ENCODE measurements at regions not wholly inside any gene's neighbourhood (a gene's known extent, or its start where the extent isn't known, plus 50 kb on each side); places are given as distances from the start of the nearest gene placed in this dataset.

GRCh38 chr10:24041034-24041433 is 167.9 kb upstream of the KIAA1217 start:
- no peak overlapping the region for H3K27ac Mint-ChIP-seq
- WGBS, 2 experiments (ENCODE audit: insufficient coverage in 1 of 2, insufficient read length in 1 of 2), result 94% methylated on average over 2 to 3 of the region's 3 CpGs

GRCh38 chr10:24041834-24042233 is 167.1 kb upstream of the KIAA1217 start:
- no peak for TF ChIP-seq CTCF (conservative IDR thresholded peaks at IDR 0.05)
- 88 to 89% methylated on average over 4 to 8 of the region's 8 CpGs for WGBS, 2 experiments (ENCODE audit: insufficient coverage in 1 of 2, insufficient read length in 1 of 2)
- Histone ChIP-seq H3K4me3 (ENCODE audit: low read length) (no peak overlapping the region), H3K4me1 (ENCODE audit: control insufficient read depth, insufficient read depth, low read length) (no peaks in the 10 kb centered on the region), H3K27ac (ENCODE audit: low read depth, low read length) (no peak overlapping the region), H3K27me3 (ENCODE audit: control insufficient read depth, insufficient read depth, low read length, poor library complexity, severe bottlenecking) (no peaks in the 10 kb centered on the region), H3K9me3 (ENCODE audit: control insufficient read depth, low read length) (no peaks in the 10 kb centered on the region), H3K9ac (ENCODE audit: extremely low read depth, low read length, poor library complexity, severe bottlenecking) (no peak overlapping the region), H3K36me3 (ENCODE audit: control insufficient read depth, insufficient read depth, low read length) (no peaks in the 10 kb centered on the region)
- H3K27me3 Mint-ChIP-seq (ENCODE audit: insufficient read depth), result no peaks in the 10 kb centered on the region
- H3K36me3 Mint-ChIP-seq (ENCODE audit: low read depth), result no peaks in the 10 kb centered on the region
- H3K9me3 Mint-ChIP-seq, result no peaks in the 10 kb centered on the region
- no peak overlapping the region for H3K4me3 Mint-ChIP-seq
- no peak for DNase-seq
- peaks cover 5% of the 10 kb centered on the region for H3K4me1 Mint-ChIP-seq
- no peak overlapping the region for H3K27ac Mint-ChIP-seq

More at GRCh38 chr10:24041034-24041433, 167.9 kb upstream of the KIAA1217 start:
- TF ChIP-seq CTCF (conservative IDR thresholded peaks at IDR 0.05), result no peak
- DNase-seq, result no peak
- H3K4me3 ChIP-seq (ENCODE audit: low read length), result no peak overlapping the region
- no peak overlapping the region for H3K27ac ChIP-seq (ENCODE audit: low read depth, low read length)
- Mint-ChIP-seq H3K4me1 (peaks cover 5% of the 10 kb centered on the region), H3K36me3 (ENCODE audit: low read depth) (no peaks in the 10 kb centered on the region), H3K4me3 (no peak overlapping the region), H3K9me3 (no peaks in the 10 kb centered on the region), H3K27me3 (ENCODE audit: insufficient read depth) (no peaks in the 10 kb centered on the region)
- no peaks in the 10 kb centered on the region for H3K36me3 ChIP-seq (ENCODE audit: control insufficient read depth, insufficient read depth, low read length)
- no peaks in the 10 kb centered on the region for H3K27me3 ChIP-seq (ENCODE audit: control insufficient read depth, insufficient read depth, low read length, poor library complexity, severe bottlenecking)
- H3K4me1 ChIP-seq (ENCODE audit: control insufficient read depth, insufficient read depth, low read length), result no peaks in the 10 kb centered on the region
- H3K9ac ChIP-seq (ENCODE audit: extremely low read depth, low read length, poor library complexity, severe bottlenecking), result no peak overlapping the region
- H3K9me3 ChIP-seq (ENCODE audit: control insufficient read depth, low read length), result no peaks in the 10 kb centered on the region

DNA sequence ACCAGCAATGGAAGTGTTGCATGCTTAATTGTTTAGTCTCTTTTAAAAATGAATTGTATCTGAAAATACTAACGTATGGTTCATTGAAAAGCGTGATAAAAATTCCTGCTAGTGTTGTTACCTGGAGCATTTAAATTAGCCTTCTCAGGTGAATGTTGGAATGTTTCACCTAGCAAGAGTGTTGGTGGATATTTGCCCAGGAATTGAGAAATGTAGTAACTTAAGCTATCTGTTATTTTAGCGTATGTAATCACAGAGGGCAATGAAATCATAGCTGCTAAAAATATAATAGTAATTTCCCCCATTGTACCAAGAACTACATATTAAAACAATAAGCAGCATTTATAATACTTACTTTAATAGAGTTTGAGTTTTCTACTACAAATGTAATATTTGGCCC is 166.1 kb upstream of the KIAA1217 start:
- Mint-ChIP-seq H3K4me1 (peaks cover 5% of the 10 kb centered on the region), H3K27ac (no peak overlapping the region), H3K27me3 (ENCODE audit: insufficient read depth) (no peaks in the 10 kb centered on the region), H3K9me3 (no peaks in the 10 kb centered on the region), H3K36me3 (ENCODE audit: low read depth) (no peaks in the 10 kb centered on the region), H3K4me3 (no peak overlapping the region)
- Histone ChIP-seq H3K27ac (ENCODE audit: low read depth, low read length) (no peak overlapping the region), H3K36me3 (ENCODE audit: control insufficient read depth, insufficient read depth, low read length) (no peaks in the 10 kb centered on the region), H3K4me3 (ENCODE audit: low read length) (no peak overlapping the region), H3K27me3 (ENCODE audit: control insufficient read depth, insufficient read depth, low read length, poor library complexity, severe bottlenecking) (no peaks in the 10 kb centered on the region), H3K9ac (ENCODE audit: extremely low read depth, low read length, poor library complexity, severe bottlenecking) (no peak overlapping the region), H3K9me3 (ENCODE audit: control insufficient read depth, low read length) (no peaks in the 10 kb centered on the region), H3K4me1 (ENCODE audit: control insufficient read depth, insufficient read depth, low read length) (no peaks in the 10 kb centered on the region)
- no peak for TF ChIP-seq CTCF (conservative IDR thresholded peaks at IDR 0.05)
- no peak for DNase-seq
- WGBS, 2 experiments (ENCODE audit: insufficient coverage in 1 of 2, insufficient read length in 1 of 2), result 96 to 100% methylated on average over 2 to 3 of the region's 3 CpGs

Data from endodermal cell (in vitro differentiated cells).